ENCODE measurements at regions not wholly inside any gene's neighbourhood (a gene's known extent, or its start where the extent isn't known, plus 50 kb on each side); places are given as distances from the start of the nearest gene placed in this dataset.
A peak's percentile ranks its signal among the peaks of the same experiment; 100 is the strongest.

DNA sequence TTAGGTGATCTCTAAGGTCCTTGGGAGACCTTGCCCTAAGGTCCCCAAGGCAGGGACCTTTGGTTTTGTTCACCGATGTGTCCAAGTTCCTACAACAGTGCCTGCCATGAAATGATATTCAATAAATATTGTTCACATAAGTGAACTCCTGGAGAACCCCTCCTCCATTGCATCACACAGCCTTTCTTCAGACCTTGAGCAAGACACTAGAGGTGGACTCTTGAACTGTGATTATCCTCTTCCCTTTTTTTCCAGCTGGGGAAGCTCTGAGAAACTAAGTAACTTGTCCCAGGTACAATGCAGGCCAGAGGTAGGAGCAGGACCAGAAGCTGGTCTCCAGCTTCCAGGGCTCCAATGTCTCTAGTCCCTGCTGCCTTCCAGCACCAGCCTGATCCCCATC lies 76.6 kb upstream of the LMO1 start:
- DNase-seq = no peak

DNA sequence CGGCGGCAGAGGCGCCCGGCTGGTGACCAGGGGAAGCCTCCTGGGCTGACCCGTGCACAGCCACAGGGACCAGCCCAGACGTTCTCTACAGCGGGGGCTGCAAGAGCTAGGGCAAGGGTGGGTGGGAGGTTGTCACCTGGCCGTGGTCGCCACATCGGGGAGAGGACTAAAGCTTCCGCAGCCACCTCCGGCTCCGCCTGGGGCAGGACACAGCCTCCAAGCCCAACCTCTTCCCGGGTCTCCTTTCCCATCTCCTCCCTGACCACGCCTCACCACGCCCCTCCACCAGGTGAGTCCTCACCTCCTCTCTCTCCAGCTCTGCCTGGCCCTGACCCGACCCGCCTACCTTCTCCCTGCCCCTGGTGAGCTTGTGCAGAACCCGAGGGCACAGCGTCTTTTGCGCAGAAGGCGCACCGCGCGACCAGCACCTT lies 75.9 kb upstream of the LMO1 start:
- DNase-seq = no peak

DNA sequence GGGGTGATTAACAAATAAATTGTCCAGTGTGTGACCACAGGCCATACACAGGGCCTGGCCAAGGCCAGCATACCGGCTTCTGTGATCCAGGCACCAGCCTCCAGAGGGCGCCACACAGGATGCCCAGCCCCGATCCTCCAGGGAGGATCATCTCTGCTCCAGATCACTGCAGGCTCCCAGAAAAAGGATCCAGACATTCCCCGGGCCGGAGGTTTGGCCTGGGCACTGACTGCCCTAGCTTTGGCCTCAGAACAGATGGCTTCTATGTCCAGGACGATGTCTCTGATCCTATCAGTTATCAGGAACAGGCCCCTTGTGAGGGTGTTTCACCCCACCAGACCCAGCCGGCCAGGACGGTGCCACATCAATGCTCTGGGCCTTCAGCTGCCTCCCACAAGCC lies 74.5 kb upstream of the LMO1 start:
- peak in 26 of 58 donors; percentile 5 to 41 (median 14) for DNase-seq

DNA sequence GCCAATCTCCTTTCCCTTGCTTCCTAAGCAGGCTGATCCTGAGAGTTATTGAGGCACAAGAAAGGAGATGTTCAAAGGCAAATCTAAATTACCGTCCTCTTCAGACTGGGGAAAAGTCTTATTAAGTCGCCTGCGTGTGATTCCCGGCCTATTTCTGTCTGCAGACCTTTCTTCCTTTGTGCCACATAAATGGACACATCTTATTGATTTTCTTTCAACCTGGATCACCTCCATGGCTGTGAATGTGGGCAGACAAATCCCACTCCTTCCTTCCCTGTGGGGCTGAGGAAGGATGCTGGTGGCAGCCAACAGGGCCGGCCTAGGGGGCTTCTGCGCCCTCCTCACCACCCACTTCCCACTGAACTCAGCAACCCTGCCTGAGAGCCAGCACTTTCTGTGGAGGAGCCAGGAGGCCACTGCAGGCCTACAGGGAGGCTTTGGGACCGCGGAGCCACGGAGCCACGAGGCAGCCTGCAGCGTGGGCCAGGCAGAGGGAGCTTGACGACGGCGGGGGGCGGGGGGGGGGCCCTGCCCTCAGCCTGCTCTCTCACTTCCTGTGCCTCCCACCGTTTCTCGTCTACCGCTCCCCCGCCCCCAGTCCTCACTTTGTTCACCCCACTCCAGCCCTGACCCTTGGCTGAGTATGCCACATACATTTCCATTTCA lies 73.6 kb upstream of the LMO1 start:
- no peak for DNase-seq

DNA sequence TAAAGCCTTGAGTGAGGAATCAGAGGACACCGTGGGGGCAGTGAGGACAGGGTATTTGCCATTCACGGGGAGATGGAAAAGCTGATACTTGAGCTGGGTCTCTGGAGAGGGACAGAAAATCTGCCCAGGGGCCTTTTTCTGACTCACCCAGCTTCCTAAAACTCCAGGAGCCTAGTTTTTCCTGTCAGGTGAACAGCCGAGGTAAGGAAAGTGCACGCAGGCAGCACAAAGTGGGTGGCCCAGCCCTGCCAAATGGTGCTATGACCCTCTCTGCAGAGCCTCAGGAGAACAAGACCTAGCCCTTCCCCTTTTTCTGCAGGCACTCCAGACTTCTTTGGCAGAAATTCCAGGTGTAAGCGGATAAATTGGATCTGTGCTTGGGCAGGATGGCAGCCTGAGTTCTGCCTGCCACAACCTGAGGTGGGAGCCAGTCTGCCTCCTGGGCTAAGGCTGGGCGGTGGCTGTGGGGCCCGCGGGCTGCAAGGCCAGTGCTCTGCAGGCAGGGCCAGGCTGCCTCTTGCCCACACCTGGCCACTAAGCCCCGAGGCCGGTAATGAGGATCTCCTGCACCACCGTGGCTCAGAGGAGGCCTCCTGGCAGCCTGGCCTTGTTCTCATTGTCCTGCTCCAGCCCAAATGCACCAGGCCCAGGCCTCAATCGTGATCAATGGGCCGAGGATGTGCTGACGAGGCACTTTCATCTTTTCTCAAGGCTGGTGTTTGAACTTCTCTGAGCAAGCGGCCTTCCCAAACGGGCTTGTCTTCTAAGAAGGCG lies 72.9 kb upstream of the LMO1 start:
- no peak for DNase-seq

DNA sequence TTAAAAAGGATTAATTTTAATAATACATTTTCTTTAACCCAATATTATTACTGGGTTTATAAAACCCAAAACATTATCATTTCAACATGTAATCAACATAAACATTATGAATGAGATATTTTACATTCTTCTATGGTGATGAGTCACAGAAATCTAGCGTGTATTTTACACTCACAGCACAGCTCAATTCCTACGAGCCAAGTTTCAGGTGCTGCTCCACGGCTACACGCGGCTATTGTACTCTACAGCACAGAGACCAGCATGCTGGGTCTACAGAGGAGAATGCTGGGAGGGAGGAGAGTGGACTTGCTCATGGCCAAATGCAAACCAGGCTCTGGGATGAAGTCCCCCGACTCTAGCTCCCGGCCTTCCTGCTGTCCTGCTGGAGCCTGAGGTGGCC lies 72.0 kb upstream of the LMO1 start:
- no peak for DNase-seq

DNA sequence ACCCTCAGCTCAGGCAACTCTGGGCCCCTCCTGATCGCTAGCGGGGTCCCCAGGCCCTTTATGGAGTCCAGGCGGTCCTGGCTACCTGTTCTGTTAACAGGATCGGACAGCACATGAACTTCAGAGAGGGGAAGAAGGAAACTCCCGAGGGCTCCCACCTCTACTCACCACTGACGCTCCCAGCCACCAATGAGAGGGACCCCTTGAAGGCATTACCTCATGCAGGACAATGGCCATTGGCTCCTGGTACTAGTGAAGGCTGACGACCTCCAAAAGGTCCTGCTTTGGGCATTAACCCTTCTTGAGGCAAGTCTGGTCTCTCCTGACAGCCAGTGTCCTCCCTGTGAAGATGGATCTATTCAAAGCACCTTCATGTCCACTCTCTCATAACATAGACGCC lies 71.5 kb upstream of the LMO1 start:
- DNase-seq = no peak

DNA sequence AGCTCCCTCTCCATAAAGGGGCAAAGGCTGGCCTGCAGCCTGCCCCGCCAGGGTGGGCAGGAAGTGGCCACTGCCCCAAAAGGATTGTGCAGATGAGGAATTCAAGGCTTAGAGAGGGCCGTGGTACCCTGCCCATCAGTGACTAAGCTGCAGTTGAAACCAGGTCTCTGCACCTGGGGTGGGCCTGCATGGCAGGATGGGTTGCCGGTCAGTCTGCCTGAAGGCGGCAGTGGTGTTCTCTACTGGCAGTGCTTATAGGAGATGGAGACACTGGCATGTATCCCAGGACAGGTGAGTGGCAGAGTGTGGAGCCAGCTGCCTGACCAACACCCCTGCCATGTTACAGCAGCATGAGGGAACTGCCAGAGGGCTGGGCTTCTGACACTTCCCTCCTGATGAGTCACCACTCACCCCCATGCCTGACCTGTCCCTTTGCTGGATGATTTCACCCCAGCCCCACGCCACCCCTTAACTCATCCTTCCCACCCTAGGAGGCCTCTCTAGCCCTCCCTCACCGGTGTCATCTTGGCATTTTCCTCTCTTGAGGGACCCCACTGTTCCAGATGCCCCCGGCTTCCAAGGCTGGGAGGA lies 70.2 kb upstream of the LMO1 start:
- DNase-seq = no peak

DNA sequence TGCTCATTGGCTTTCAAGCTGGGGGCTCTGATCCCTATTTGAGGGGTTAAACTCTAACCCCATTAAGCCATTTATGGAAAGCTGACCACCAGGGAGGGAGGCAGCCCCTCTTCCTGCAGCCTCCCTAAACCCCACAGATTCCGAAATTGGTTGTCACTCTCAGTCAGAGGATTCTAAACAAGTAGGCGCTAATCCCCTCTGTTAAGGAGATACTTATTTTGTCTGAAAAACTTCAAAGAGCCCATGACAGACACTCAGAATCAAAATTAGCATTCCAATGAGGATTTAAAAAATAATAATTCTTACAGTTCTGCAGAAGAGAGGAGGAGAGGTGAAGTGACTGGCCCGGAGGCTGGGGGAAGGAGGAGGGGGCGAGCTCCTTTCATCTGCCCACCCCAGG lies 69.7 kb upstream of the LMO1 start:
- no peak for DNase-seq

DNA sequence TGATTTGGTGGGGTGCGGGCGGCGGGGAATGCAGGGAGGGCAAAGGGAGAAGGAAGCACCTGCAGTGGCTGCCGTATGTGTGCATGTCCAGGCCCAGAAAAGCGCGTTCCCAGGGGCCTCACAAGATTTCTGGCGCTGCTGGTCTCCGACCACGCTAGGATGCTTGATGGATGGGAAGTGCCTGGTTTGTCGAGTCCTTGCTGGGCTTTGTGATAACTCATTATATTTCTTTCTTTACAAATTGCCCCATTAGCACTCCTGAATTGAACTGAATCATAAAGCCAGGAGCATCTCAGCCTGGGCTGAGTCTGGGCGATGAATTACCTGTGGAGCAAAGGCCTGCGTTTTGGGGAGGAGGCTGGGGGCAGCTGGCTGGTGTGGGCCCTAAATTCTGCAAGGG lies 69.2 kb upstream of the LMO1 start:
- DNase-seq = no peak

DNA sequence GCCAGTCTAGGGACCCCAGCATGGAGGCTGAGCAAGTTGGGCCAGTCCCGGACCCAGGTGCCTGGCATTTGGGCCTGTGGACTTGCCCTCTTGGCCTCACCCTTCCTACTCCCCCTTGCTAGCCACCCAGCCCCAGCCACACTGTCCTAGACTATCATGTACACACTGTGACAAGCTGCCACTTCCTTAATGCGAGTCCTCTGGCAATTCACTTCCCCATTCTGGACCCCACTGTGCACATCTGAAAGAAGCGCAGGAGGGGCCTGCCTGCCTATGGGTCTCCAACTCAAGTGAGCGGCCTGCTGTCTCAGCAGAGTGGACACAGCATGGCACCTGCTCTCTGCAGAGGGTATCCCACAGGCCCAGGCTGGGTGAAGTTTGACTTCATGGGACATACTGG lies 68.5 kb upstream of the LMO1 start:
- peak in 5 of 58 donors; percentile 10 to 21 (median 13) for DNase-seq

DNA sequence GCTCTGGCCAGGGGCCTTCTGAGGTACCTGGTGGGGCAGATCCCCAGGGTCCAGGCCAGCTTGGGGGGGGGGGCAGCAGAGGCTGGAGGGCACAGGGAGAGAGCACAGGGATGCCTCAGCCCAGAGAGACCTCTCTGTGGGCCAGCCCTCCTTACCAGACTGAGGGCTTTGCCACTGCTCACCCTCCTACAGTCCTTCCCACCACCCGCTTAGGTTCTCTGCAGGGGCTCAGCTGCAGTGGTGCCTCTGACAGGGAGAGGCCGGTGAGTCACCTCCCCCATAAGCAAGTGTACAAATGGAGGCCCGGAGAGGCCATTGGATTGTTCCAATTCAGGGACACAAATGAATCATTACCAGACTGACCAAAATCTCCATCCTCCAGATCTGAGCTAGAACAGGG lies 68.1 kb upstream of the LMO1 start:
- no peak for DNase-seq

DNA sequence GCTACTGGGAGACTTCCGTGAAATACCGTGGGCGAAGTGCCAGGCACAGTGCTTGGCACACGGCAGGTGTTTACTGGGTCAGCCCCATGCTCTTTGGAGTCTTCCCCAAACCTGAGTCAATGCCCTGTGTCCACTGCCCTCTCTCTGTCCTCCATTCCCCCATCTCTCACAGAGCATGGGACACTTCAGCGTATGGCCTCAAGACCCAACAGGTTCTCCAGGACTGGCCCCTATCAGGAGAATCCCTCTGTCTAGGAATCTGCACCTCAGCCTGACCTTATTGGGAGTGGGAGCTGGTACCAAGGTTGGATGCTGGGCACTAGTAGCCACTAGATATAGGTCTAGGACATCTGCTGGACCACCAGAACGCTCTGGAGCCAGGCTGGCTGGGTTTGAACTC lies 67.2 kb upstream of the LMO1 start:
- no peak for DNase-seq

DNA sequence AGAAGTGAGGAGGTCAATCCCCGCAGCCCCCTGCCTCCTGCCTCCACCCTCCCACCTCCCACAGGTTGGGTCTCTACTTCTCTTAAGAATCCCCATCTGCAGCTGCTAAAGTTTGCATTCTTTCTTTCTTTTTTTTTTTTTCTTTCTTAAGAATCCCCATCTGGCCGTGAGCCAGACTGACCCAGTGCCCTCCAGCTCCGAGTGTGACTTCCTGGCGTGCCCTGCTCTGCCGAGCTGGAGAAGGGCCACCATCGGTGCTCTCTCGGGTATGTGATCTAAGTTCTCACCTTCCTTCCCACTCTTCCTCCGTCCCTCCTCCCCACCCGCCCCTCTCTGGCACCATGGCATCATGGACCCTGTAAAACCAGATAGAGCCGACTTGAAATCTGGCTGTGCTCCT lies 66.7 kb upstream of the LMO1 start:
- no peak for DNase-seq

DNA sequence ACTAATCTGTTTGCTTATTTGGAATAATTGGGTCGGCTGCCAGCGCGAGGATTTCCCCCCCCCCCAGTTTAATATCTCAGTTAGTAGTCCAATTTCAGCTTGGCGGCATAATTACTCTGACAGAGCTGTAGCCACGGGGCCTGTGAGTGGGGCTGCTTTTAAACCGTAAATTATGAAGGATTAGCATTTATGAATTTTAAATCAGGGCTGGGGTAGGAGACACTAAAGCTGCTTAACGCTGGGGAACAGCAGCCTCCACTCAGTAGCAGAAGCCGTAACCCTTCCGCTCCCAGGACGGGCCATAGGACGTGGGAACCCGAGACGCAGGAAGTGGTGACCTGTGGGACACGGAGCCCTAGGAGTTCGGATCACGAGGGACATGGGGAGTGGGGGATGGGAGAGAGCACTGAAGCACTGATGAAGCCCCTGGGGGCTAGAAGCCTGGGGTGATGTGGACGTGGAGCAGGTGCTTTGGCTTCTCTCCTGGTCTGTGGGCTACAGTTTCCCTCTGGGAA lies 66.2 kb upstream of the LMO1 start:
- DNase-seq = no peak

DNA sequence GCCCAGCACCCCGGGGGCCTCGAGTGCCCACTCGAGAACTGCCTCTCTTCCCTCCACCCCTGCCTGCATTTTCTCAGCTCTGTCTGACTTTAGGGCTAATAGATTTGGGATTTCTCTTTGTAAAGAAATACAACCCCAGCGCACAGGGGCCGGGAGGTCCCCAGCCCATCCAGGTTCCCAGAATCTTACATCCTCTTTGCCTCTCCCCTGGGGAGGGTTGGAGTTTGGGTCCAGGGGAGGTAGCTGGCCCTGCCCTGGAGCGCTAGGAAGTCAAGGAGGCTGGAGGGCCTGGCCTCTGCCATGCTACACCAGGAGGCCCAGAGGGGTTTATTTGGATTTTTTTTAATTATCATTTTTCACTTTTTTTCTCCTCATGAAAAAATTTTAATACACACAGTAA lies 65.7 kb upstream of the LMO1 start:
- no peak for DNase-seq

DNA sequence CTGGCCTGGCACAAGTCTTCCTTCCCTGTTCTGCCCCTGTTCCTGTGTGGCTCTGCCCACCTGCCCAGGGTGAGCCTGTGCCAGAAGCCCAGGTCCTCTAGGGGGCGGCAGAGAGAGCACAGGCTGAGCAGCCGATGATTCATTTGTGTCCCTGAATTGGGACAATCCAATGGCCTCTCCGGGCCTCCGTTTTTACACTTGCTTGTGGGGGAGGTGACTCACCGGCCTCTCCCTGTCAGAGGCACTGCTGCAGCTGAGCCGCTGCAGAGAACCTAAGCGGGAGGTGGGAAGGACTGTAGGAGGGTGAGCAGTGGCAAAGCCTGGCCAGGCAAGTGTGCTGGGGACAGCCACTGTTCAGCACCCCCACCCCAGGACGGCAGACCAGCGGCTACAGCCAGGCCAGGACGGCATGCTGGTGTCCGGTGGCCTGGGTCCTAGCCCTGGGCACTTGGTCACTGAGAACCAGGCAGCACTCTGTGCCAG lies 65.2 kb upstream of the LMO1 start:
- peak in 55 of 58 donors; percentile 7 to 90 (median 53) for DNase-seq

DNA sequence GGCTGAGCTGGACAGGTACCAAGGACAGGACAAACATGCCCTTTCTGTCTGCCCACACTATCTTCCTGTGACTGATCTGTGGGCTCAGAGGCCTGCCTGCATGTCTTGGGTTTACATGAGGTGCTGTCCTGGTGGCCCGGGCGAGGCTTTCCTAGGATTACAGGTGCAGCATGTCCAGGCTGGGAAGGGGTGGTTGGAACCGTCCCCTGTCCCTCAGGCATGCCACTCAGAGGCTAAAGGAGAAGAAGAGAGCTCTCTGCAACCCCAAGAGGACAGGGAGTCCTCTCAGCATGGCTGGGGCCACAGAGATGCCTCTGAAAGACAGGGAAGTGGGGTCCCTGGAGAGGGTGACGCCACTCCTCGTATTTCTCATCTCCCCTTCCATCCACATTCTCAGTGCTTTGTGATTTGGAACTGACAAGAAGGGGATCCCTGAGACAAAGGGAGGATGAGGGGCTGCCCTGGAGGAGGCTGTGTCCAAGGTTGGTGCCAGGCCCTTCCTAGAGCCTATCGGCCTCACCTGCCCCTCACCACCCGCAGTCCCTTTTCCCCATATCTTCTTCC lies 64.6 kb upstream of the LMO1 start:
- DNase-seq = no peak

DNA sequence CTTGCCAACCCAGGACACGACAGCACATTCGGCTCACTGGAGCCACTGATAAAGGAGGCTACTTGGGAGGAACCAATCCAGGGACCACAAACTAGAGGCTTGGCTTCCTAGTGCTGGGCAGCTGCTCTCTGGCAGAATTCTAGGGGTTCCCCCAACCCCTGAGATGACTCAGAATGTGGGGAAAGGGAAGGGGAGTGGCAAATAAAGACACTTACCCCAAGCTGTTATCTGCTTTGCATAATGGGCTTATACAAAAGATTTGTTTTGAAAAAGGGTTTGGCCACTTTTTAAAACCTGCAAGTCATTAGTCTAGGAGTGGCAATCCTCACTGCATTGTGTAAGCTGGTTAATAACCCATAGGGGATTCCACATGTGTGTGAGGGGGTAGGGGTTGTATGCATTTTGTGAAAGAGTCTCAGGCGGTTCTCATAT lies 64.1 kb upstream of the LMO1 start:
- no peak for DNase-seq

DNA sequence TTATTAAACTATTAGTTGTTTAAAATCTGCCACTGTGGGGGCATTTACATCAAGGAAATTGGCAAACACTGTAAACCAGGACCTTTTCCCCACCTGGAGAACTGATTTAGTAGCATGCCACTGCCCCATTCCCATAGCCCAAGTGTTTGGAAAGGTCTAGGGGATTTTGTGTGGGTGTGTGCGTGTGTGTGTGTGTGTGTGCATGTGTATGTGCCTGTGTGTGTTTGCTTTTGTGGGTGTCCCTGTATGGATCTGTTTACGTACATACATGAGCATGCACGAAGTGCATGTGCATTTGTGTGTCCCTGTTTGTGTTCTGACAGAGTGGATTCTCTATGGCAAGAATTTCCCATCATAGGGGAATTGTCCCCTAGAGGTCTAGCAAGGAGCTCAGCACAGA lies 62.7 kb upstream of the LMO1 start:
- DNase-seq = no peak

DNA sequence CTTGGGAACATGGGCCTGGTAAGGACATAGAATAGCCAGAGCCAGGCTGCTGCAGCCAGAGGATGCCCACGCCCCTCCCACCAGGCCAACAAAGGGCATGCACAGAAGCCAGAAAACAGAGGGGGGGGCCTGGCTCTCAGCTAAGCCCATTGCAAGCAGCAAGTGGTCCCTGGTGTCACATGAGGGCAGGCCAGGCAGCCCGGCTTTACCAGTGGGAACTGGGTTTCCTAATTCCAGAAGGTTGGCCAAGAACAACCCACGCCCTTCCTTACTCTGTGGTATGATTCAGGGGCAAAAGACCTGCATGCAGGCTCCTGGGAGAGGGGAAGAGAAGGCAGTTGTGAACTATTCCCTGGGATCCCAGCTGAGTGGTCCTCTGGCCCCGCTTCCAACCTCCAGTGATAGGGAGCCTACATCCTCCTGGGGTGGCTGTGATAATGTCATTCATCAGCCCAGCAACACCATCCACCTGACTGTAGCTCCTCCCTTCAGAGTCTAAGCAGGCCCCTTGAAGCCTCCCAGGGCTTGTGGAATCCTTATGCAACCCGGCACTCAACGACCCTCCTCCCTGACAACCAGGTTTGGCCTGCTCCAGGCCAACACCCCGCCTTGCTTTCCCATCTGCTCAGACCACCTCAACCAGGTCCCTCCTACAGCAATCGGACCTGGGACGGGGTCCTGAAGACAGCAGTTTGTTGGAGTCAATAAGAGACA lies 62.1 kb upstream of the LMO1 start:
- DNase-seq = no peak

All from anterior cingulate cortex (tissue), 58 donors.